Astrocyte of the spinal cord (primary cell): ENCODE measurements at regions not wholly inside any gene's neighbourhood (a gene's known extent, or its start where the extent isn't known, plus 50 kb on each side); places are given as distances from the start of the nearest gene placed in this dataset.

ENCODE experiments used
- DNase-seq: peaks from one replicate; pipeline ENCODE4 v3.0.0; 2011; ENCODE audit warnings: low read depth, low spot score
- H3K4me3 ChIP-seq: 2 replicates; pipeline ENCODE4 v1.5.1; 2011; ENCODE audit warnings: low read depth, mild to moderate bottlenecking, low read length, moderate library complexity
- in situ Hi-C: cut with HindIII; loops from 2 replicates; pipeline ENCODE4 v1.10.0; 2017; ENCODE audit warnings: low sequenced_read_pairs
- TF ChIP-seq, protein P1 (sequence below): IDR thresholded peaks from 2 replicates; pipeline ENCODE4 v1.5.1; 2012; ENCODE audit warnings: low read depth, mild to moderate bottlenecking, low read length, inconsistent platforms

DNA sequence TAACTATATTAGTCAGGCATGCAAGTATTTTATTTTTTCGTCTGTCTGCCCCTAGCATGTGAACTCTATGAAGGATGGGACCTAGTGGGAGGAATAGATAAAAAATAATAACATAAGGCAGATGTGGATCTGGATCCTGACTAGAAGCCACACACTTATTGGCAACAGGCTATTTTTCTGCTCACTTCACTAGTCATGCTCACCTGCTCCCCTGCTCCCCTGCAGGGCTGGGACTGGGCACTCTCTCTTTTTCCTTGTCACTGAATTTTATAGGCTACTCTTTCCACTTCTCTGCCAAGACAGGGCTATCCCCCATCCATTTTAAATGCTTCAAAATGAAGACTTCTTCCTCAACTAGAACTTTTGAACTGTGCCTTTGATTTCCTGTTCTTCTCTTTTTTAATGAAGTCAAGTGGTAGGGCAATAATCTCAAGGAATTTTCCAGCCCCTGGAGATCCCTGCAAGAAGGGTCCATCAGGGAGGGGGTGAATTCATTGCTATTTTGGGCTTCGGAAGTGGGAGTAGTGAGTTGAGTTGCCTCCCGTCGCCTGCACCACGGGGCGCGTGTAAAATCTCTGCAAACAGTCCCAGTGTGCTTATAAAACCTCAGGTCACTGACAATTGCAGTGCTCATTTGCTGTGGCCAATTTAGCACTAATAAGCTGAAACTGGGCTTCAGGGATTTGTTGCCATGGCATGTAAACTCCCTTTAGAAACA is 156.7 kb upstream of the NPVF start:
- H3K4me3 ChIP-seq = no peak overlapping the region
- in situ Hi-C loops = no loop called here
- no peak for DNase-seq

DNA sequence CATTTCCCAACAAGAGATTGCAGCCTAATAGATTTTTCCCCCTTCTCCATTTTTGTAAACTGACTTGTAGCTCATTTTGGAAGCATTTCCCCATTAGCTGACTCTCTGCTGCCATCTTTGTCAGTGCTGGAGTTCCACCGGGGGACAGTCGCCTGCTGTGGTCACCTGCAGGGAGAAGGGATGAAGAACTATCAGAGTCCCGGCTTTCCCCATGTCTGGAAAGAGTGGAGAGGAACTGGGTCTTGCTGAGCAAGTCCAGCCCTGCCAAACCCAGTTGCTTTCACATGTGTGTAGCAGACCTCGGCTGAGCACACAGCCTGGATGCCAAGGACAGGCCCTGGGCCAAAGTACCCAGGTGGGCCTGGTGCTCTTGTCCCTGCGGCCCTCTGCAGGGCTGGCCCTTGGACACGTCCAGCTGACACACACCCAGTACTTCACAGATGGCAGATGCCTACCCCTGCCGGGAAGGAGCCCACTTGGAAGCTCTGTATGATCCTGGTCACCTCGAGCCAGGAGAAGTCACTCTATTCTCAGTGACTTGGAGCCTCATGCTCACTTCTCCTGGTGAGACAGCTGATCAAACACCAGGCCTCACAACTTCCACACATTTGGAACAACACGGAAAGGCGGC is 157.3 kb upstream of the NPVF start:
- in situ Hi-C loops = no loop called here

More for the DNA sequence above, 156.7 kb upstream of the NPVF start:
- TF ChIP-seq, protein P1, sequence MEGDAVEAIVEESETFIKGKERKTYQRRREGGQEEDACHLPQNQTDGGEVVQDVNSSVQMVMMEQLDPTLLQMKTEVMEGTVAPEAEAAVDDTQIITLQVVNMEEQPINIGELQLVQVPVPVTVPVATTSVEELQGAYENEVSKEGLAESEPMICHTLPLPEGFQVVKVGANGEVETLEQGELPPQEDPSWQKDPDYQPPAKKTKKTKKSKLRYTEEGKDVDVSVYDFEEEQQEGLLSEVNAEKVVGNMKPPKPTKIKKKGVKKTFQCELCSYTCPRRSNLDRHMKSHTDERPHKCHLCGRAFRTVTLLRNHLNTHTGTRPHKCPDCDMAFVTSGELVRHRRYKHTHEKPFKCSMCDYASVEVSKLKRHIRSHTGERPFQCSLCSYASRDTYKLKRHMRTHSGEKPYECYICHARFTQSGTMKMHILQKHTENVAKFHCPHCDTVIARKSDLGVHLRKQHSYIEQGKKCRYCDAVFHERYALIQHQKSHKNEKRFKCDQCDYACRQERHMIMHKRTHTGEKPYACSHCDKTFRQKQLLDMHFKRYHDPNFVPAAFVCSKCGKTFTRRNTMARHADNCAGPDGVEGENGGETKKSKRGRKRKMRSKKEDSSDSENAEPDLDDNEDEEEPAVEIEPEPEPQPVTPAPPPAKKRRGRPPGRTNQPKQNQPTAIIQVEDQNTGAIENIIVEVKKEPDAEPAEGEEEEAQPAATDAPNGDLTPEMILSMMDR = no peak

DNA sequence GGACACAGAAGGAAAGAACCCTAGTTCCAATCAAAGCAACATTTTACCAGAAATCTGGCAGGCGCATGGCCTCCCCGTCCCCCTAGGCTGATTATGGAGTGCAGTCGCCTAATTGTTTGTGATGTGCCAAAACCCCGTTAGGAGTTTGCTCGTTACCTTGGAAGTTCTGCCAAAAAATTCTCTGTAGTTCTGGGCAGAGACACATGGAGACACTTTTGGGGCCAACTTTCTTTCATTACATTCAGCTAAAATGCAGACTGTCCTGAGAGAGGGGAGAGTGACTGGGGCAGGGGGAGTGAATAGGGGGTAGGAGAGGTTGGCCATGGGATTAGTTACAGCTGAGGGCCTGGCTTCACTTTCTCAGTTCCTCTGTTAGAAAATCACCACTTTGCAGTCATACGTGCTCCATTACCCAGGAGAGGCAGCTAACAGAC is 158.0 kb upstream of the NPVF start:
- TF ChIP-seq, protein P1 = no peak
- in situ Hi-C loops = no loop called here
- H3K4me3 ChIP-seq = no peak overlapping the region

More for the DNA sequence above, 157.3 kb upstream of the NPVF start:
- no peak for DNase-seq
- TF ChIP-seq, protein P1 = no peak
- H3K4me3 ChIP-seq = no peak overlapping the region

DNA sequence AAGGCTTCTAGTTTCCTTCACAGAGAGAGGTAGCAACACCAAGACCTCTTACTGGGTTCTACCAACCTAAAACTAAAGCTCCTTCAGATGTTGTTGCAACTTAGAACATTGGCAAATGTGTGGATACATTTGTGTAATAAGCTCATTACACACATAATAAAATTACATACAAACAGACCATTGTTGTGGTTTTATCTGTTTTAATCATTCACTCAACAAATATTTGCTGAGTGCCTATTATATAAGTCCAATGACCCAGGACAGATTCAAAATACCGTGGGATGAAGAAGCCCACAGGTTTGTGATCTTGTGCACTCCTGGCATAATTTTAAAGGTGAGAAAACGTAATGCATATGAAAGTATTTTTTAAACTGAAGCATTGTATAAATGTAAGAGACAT is 160.4 kb upstream of the NPVF start:
- DNase-seq = no peak
- in situ Hi-C loops = no loop called here
- TF ChIP-seq, protein P1 = no peak
- H3K4me3 ChIP-seq = no peak overlapping the region

More for the DNA sequence above, 158.0 kb upstream of the NPVF start:
- no peak for DNase-seq

DNA sequence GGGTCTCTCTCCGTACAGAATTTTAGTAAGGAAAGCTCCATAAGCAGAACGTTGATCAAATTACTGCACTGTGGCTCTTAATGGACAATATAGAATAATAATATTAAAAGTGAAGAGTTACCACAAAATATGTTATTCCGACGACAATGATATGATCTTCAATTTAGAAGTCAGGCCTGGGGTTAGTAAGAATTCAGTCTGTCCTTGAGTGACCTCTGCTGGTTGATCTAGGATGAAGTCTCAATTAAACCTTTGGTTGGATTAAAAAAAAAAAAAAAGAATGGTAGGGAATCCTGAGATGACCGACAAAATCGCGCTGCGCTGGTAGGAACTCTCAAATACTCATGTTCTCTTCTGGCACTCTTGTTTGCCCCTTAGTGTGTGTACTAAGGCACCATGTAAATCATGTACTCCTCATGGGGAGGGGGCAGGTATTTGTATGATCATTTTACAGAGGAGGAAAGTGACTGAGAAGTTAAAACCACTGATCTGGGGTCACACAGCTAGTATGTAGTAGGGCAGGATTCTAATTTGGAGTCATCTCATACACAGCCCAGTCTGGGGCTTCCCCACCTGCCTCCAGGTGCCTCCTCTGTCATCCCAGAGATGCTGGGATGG is 161.3 kb upstream of the NPVF start:
- in situ Hi-C loops = no loop called here
- TF ChIP-seq, protein P1 = peak; percentile 54
- DNase-seq = peak; percentile 50
- H3K4me3 ChIP-seq = no peak overlapping the region

DNA sequence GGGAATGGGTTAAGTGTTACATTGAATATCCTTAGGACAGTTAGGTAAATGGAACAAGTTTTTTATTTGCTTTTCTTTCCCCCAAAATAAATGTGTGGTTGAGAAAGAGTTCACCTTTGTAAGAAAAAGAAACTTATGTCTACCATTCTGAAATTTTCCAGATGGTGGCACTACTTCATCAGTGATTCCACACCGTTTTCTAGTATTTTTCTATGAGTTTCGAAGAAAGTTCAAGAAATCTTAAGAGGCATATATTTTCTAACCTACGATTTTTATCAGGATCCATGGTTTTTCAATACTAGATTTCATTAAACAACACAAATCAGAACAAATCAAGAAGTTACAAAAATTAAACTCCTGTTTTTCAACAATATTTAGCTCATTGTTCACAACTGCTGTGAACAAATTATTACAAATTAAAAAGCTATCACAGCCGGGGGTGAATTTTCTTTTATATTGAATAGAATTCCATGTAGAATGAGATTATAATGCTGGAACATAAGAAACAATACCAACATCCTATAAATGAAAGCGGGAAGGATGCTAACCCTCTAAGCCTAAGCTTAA is 163.1 kb upstream of the NPVF start:
- DNase-seq = peak; percentile 34
- TF ChIP-seq, protein P1 = peak; percentile 25
- no peak overlapping the region for H3K4me3 ChIP-seq
- in situ Hi-C loops = no loop called here
